ENCODE measurements at regions not wholly inside any gene's neighbourhood (a gene's known extent, or its start where the extent isn't known, plus 50 kb on each side); places are given as distances from the start of the nearest gene placed in this dataset.

DNA sequence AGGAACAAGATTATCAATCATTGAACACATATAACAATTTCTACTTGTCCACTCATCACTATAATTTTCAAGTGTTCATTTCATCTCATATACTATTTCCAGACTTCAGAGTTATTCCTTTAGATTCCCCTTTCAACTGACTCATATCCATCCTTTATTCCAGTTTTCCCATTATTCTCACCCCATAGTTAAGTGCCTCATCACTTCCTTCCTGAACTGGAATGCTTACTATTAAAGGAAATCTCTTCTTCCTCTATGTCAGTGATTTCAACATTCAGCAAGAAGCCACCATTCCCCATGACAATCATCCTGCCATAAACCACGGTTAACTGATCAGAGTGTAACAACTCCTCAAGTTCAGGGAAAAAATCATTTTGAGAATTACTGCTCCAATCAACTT, 198.9 kb downstream of the FBXO8 start:
- ATAC-seq: no peak
- H3K9me3 ChIP-seq: no peaks in the 10 kb centered on the region
- no peaks in the 10 kb centered on the region for H3K27me3 ChIP-seq
- no peaks in the 10 kb centered on the region for H3K4me1 ChIP-seq
- no peak overlapping the region for H3K4me3 ChIP-seq
- TF ChIP-seq, protein P1, sequence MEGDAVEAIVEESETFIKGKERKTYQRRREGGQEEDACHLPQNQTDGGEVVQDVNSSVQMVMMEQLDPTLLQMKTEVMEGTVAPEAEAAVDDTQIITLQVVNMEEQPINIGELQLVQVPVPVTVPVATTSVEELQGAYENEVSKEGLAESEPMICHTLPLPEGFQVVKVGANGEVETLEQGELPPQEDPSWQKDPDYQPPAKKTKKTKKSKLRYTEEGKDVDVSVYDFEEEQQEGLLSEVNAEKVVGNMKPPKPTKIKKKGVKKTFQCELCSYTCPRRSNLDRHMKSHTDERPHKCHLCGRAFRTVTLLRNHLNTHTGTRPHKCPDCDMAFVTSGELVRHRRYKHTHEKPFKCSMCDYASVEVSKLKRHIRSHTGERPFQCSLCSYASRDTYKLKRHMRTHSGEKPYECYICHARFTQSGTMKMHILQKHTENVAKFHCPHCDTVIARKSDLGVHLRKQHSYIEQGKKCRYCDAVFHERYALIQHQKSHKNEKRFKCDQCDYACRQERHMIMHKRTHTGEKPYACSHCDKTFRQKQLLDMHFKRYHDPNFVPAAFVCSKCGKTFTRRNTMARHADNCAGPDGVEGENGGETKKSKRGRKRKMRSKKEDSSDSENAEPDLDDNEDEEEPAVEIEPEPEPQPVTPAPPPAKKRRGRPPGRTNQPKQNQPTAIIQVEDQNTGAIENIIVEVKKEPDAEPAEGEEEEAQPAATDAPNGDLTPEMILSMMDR (IDR thresholded peaks at IDR 0.05): no peak
- TF ChIP-seq POLR2A (IDR thresholded peaks at IDR 0.05): no peak
- no peak for DNase-seq
- H3K27ac ChIP-seq: no peak overlapping the region
- intact Hi-C loops (cut with DNase I): no loop called here
- 36% methylated on average over 1 of the region's 1 CpG; no CpG with 5 or more reads in 1 of the 2 donors for WGBS, 2 donors
- H3K36me3 ChIP-seq (replicated peaks in 1 of 2; ENCODE audit: insufficient read depth in 1 of 2, low read depth in 2 of 2): no peaks in the 10 kb centered on the region

DNA sequence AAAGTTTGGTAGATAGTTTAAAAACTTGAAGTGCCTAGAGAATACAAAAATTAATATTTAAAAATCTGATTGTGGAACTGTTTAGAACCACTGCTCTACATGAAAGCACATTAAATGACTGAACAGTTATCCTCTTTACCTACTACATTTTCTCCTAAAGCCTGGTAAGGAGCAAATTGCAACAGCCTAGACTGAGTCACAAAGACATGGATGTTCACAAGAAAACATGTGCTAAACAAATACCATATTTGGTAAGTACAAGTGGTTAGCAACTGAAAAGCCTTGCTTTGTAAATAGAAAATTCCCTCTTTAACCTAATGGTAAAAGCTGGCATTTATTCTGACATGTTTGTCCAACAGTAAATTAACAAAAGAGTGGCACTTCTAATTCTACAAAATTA, 203.1 kb downstream of the FBXO8 start:
- intact Hi-C loops (cut with DNase I): no loop called here
- no peak for DNase-seq
- no peaks in the 10 kb centered on the region for H3K27me3 ChIP-seq
- no peak for TF ChIP-seq POLR2A (IDR thresholded peaks at IDR 0.05)
- TF ChIP-seq, protein P1 (IDR thresholded peaks at IDR 0.05): no peak
- no peaks in the 10 kb centered on the region for H3K4me1 ChIP-seq
- no peak overlapping the region for H3K27ac ChIP-seq
- no peak for ATAC-seq
- H3K4me3 ChIP-seq: no peak overlapping the region
- no peaks in the 10 kb centered on the region for H3K9me3 ChIP-seq
- no peaks in the 10 kb centered on the region for H3K36me3 ChIP-seq (replicated peaks in 1 of 2; ENCODE audit: insufficient read depth in 1 of 2, low read depth in 2 of 2)

DNA sequence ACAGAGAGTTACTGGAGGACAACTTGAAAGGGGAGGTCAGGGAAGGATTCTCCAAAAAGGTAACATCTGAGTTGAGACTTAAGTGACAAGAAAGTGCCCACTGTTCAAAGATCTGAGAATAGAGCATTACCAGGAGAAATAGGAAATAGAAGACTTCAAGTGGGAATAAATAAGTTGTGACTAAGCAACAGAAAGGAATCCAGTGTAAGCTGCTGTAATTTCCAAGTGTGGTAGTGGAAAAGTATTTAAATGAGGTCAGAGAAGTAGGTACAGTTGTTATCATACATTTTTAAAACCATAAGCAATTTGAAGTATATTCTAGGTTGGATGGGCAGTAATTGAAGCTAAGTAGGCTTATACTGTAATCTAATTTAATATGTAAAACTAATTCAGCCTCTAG, 211.9 kb downstream of the FBXO8 start:
- intact Hi-C loops (cut with DNase I): no loop called here
- Histone ChIP-seq H3K9me3 (no peaks in the 10 kb centered on the region), H3K4me1 (no peaks in the 10 kb centered on the region), H3K27ac (no peak overlapping the region), H3K4me3 (no peak overlapping the region), H3K27me3 (no peaks in the 10 kb centered on the region), H3K36me3 (replicated peaks in 1 of 2; ENCODE audit: insufficient read depth in 1 of 2, low read depth in 2 of 2) (no peaks in the 10 kb centered on the region)
- DNase-seq: no peak
- ATAC-seq: no peak
- TF ChIP-seq POLR2A (IDR thresholded peaks at IDR 0.05): no peak
- TF ChIP-seq, protein P1 (IDR thresholded peaks at IDR 0.05): no peak

DNA sequence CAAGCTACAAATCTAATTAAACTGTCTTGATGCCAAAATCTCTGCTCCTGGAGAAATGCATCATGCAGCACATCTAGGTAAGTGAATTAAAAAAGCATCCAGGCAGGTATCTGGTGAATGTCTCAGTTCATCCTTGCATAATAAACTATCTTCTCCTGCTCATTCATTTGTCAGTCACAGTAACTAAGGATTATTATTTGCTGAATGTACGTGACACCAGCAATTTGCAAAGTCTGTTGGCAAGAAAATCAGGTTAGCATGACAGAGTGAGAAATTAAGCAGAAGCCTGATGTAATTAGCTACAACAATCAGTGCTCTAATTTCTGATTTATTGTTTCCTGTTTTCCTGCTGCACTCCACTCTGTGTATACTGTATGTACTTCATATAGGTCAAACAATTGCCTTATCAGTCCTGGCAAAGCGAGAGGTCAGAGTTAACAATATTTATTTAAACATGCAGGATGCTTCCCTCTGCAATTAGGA, 213.6 kb downstream of the FBXO8 start:
- intact Hi-C loops (cut with DNase I): no loop called here
- Histone ChIP-seq H3K4me3 (no peak overlapping the region), H3K27ac (no peak overlapping the region), H3K4me1 (no peaks in the 10 kb centered on the region), H3K9me3 (no peaks in the 10 kb centered on the region), H3K27me3 (no peaks in the 10 kb centered on the region), H3K36me3 (replicated peaks in 1 of 2; ENCODE audit: insufficient read depth in 1 of 2, low read depth in 2 of 2) (no peaks in the 10 kb centered on the region)
- WGBS, 2 donors: 26 to 27% methylated on average over 2 of the region's 2 CpGs
- ATAC-seq (no peak), DNase-seq (no peak)
- TF ChIP-seq POLR2A (IDR thresholded peaks at IDR 0.05): no peak
- TF ChIP-seq, protein P1 (IDR thresholded peaks at IDR 0.05): no peak

DNA sequence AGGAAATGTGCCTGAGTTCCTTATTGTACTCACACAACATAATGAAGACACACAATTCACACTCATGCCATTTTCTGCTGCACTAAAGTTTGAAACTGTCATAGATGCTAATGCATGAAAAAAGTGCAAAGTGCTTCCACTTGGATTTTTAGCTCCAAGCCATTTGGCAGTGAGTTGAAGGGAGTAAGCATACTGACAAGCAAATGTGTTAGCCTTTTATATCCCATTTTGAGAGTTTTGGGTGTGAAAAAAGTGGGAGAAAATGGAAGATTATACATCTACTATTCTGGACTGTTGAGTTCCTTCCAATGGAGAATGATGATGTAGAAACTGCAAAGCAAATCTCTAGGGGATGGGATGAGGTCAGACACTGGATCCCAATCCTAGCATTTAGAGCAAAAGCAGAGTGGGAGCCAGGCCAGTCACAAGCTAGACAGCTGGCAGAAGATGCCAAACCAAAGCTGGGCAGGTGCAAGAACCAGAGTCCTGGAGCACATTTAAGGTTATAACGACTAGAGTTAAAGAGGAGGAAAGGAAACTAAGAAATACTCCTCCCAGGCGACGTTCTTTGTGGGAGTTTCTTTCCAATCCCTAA, 216.8 kb downstream of the FBXO8 start:
- no peaks in the 10 kb centered on the region for H3K9me3 ChIP-seq
- 53 to 67% methylated on average over 3 of the region's 3 CpGs for WGBS, 2 donors
- TF ChIP-seq POLR2A (IDR thresholded peaks at IDR 0.05): no peak
- TF ChIP-seq, protein P1 (IDR thresholded peaks at IDR 0.05): no peak

More for the DNA sequence above, 216.8 kb downstream of the FBXO8 start:
- intact Hi-C loops (cut with DNase I): no loop called here
- ATAC-seq (no peak), DNase-seq (no peak)
- H3K27ac ChIP-seq: no peak overlapping the region
- no peaks in the 10 kb centered on the region for H3K27me3 ChIP-seq
- H3K36me3 ChIP-seq (replicated peaks in 1 of 2; ENCODE audit: insufficient read depth in 1 of 2, low read depth in 2 of 2): no peaks in the 10 kb centered on the region
- H3K4me1 ChIP-seq: no peaks in the 10 kb centered on the region
- H3K4me3 ChIP-seq: no peak overlapping the region

Measured in body of pancreas (tissue), 4 donors.